ENCODE measurements at regions not wholly inside any gene's neighbourhood (a gene's known extent, or its start where the extent isn't known, plus 50 kb on each side); places are given as distances from the start of the nearest gene placed in this dataset.
"Not testable (repeated sequence)": the region's sequence is repeated elsewhere in the genome, so short reads cannot be mapped to it uniquely, and the experiment has no call there.

- DNase-seq = no peak
Observed at GRCh38 chr12:4191149-4191548, 82.4 kb upstream of the CCND2 start.

- DNase-seq = no peak
Observed at GRCh38 chr12:4190366-4191063, 83.0 kb upstream of the CCND2 start.

GRCh38 chr12:4189721-4190120, 83.8 kb upstream of the CCND2 start:
- DNase-seq = no peak

GRCh38 chr12:4187916-4188315, 85.6 kb upstream of the CCND2 start:
- DNase-seq = no peak

GRCh38 chr12:4187315-4187714, 86.2 kb upstream of the CCND2 start:
- DNase-seq = not testable (repeated sequence)

GRCh38 chr12:4178424-4179170, 95.0 kb upstream of the CCND2 start:
- DNase-seq = no peak

- no peak for DNase-seq
Observed at GRCh38 chr12:4177262-4177661, 96.3 kb upstream of the CCND2 start.

GRCh38 chr12:4176168-4176567, 97.4 kb upstream of the CCND2 start:
- DNase-seq = no peak

GRCh38 chr12:4174417-4174816, 99.1 kb upstream of the CCND2 start:
- DNase-seq = no peak

- DNase-seq = no peak
Observed at GRCh38 chr12:4172999-4173398, 100.6 kb upstream of the CCND2 start.

- DNase-seq = no peak
Observed at GRCh38 chr12:4171742-4172141, 101.8 kb upstream of the CCND2 start.

GRCh38 chr12:4169959-4170358, 103.6 kb upstream of the CCND2 start:
- DNase-seq = no peak

GRCh38 chr12:4169531-4169930, 104.0 kb upstream of the CCND2 start:
- no peak for DNase-seq

GRCh38 chr12:4168036-4168435, 105.5 kb upstream of the CCND2 start:
- DNase-seq = no peak

- no peak for DNase-seq
Observed at GRCh38 chr12:4164559-4165558, 108.7 kb upstream of the CCND2 start.

GRCh38 chr12:4164188-4164558, 109.4 kb upstream of the CCND2 start:
- no peak for DNase-seq

- DNase-seq = no peak
Observed at GRCh38 chr12:4161718-4162117, 111.8 kb upstream of the CCND2 start.

GRCh38 chr12:4160314-4161040, 113.1 kb upstream of the CCND2 start:
- no peak for DNase-seq

- DNase-seq = no peak
Observed at GRCh38 chr12:4159851-4160250, 113.7 kb upstream of the CCND2 start.

- no peak for DNase-seq
Observed at GRCh38 chr12:4158306-4158705, 115.3 kb upstream of the CCND2 start.

GRCh38 chr12:4157122-4157521, 116.4 kb upstream of the CCND2 start:
- no peak for DNase-seq

- no peak for DNase-seq
Observed at GRCh38 chr12:4156317-4156716, 117.2 kb upstream of the CCND2 start.
